ENCODE measurements at regions not wholly inside any gene's neighbourhood (a gene's known extent, or its start where the extent isn't known, plus 50 kb on each side); places are given as distances from the start of the nearest gene placed in this dataset.

GRCh38 chr7:79953130-79953529, 181.5 kb upstream of the GNAI1 start:
- H3K4me1 ChIP-seq: no peaks in the 10 kb centered on the region
- intact Hi-C loops (cut with DNase I): no loop called here
- 63 to 80% methylated on average over 4 of the region's 4 CpGs for WGBS, 2 donors
- no peaks in the 10 kb centered on the region for H3K27me3 ChIP-seq
- H3K9me3 ChIP-seq: no peaks in the 10 kb centered on the region
- H3K4me3 ChIP-seq: no peak overlapping the region
- DNase-seq: no peak
- no peaks in the 10 kb centered on the region for H3K36me3 ChIP-seq
- no peak overlapping the region for H3K27ac ChIP-seq
- TF ChIP-seq CTCF (IDR thresholded peaks at IDR 0.05) (no peak), POLR2A (IDR thresholded peaks at IDR 0.05) (no peak)

DNA sequence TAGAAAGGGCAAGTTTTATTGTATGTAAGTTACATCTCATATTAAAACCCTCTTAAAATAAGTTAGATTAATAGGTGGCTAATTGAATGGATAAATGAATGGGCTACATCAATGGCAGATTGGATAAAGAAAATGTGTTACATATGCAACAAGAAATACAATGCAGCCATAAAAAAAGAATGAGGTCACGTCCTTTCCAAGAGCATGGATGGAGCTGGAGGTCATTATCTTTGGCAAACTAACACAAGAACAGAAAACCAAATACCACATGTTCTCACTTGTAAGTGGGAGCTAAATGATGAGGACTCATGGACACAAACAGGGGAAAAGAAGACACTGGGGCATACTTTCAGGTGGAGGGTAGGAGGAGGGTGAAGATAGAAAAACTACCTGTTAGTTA, 182.2 kb upstream of the GNAI1 start:
- whole genome bisulfite sequencing, 2 donors: 59 to 68% methylated on average over 1 of the region's 1 CpG
- Histone ChIP-seq H3K9me3 (no peaks in the 10 kb centered on the region), H3K4me1 (no peaks in the 10 kb centered on the region), H3K27me3 (no peaks in the 10 kb centered on the region), H3K27ac (no peak overlapping the region), H3K36me3 (no peaks in the 10 kb centered on the region), H3K4me3 (no peak overlapping the region)
- intact Hi-C loops (cut with DNase I): no loop called here
- TF ChIP-seq POLR2A (IDR thresholded peaks at IDR 0.05) (no peak), CTCF (IDR thresholded peaks at IDR 0.05) (no peak)
- DNase-seq: no peak

DNA sequence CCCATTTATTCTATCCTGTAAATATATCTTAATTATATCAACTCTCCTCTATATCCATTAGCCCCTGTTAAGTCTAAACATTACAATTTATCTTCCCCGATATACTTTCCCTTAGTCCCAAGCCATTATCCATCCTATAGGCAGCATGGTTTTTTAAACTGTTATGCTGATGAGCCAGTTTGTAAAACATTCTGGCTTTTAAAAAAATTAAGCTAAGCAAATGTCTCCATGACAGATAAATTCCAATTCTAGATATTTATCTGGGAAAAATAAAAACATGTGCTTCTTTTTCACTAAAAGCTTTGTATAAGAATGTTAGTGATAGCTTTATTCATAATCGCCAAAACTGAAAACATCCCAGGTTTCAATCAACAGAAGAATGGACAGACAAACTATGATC, 183.2 kb upstream of the GNAI1 start:
- H3K4me3 ChIP-seq: no peak overlapping the region
- no peak for DNase-seq
- intact Hi-C loops (cut with DNase I): no loop called here
- H3K4me1 ChIP-seq: no peaks in the 10 kb centered on the region
- 76 to 80% methylated on average over 2 of the region's 2 CpGs for WGBS, 2 donors
- H3K36me3 ChIP-seq: no peaks in the 10 kb centered on the region
- peaks cover 0 to 8% (median 0%) of the 10 kb centered on the region in 3 donors for H3K9me3 ChIP-seq
- no peak for TF ChIP-seq POLR2A (IDR thresholded peaks at IDR 0.05)
- TF ChIP-seq CTCF (IDR thresholded peaks at IDR 0.05): no peak
- no peaks in the 10 kb centered on the region for H3K27me3 ChIP-seq
- H3K27ac ChIP-seq: no peak overlapping the region

GRCh38 chr7:79949778-79950177, 184.9 kb upstream of the GNAI1 start:
- H3K27ac ChIP-seq: no peak overlapping the region
- TF ChIP-seq POLR2A (IDR thresholded peaks at IDR 0.05): no peak
- no peak for TF ChIP-seq CTCF (IDR thresholded peaks at IDR 0.05)
- no peak for DNase-seq
- peaks cover 0 to 10% (median 0%) of the 10 kb centered on the region in 3 donors for H3K9me3 ChIP-seq
- WGBS, 2 donors: 61% methylated on average over 3 of the region's 3 CpGs
- H3K36me3 ChIP-seq: no peaks in the 10 kb centered on the region
- H3K27me3 ChIP-seq: no peaks in the 10 kb centered on the region
- H3K4me1 ChIP-seq: no peaks in the 10 kb centered on the region
- intact Hi-C loops (cut with DNase I): no loop called here
- H3K4me3 ChIP-seq: no peak overlapping the region

- DNase-seq: no peak
- intact Hi-C loops (cut with DNase I): no loop called here
- no peaks in the 10 kb centered on the region for H3K36me3 ChIP-seq
- H3K4me3 ChIP-seq: no peak overlapping the region
- H3K4me1 ChIP-seq: no peaks in the 10 kb centered on the region
- H3K27ac ChIP-seq: no peak overlapping the region
- no peak for TF ChIP-seq CTCF (IDR thresholded peaks at IDR 0.05)
- no peak for TF ChIP-seq POLR2A (IDR thresholded peaks at IDR 0.05)
- H3K27me3 ChIP-seq: no peaks in the 10 kb centered on the region
- H3K9me3 ChIP-seq: no peaks in the 10 kb centered on the region
- WGBS, 2 donors: 21 to 30% methylated on average over 3 of the region's 3 CpGs
Observed at GRCh38 chr7:79936281-79936983, 198.2 kb upstream of the GNAI1 start.
